HepG2 (cell line): ENCODE measurements at regions not wholly inside any gene's neighbourhood (a gene's known extent, or its start where the extent isn't known, plus 50 kb on each side); places are given as distances from the start of the nearest gene placed in this dataset.

Source experiments
- ATAC-seq: fragments of 200-7000 bp; cut with Tn5 transposase; 3 replicates; pipeline ENCODE4 v1.9.1; 2020; ENCODE audit warnings: mild to moderate bottlenecking, moderate library complexity
- BruUV-seq: library from RNA; stranded (reverse); fragments of 400-500 nt; replicated peaks from 2 replicates; lab custom pipeline; 2021; lab: Mats Ljungman, UMichigan
- CTCF ChIA-PET: fragments of 300-600 bp; formaldehyde crosslinking; extraction: SDS; loops from one replicate; lab custom pipeline; 2021; ENCODE audit warnings: low total read pairs, inconsistent platforms, low intra/inter-chr PET ratio; lab: Yijun Ruan, JAX
- POLR2A ChIA-PET: fragments of 350-600 bp; sonication (Branson Sonifier 250); formaldehyde crosslinking; loops from one replicate; lab custom pipeline; 2020; ENCODE audit warnings: antibody characterized with exemption, inconsistent platforms; lab: Yijun Ruan, JAX
- DNase-seq: peaks from one replicate; pipeline ENCODE4 v3.0.0-alpha.2; 2015; ENCODE audit warnings: low spot score
- FAIRE-seq: peaks from 3 replicates; lab custom pipeline; 2011; peaks lifted over from hg19 to GRCh38; lab: Jason Lieb, UNC
- H2AFZ ChIP-seq: one replicate; pipeline ENCODE4 v1.6.1; 2011; ENCODE audit warnings: low read length, inconsistent platforms
- H3K27ac ChIP-seq: fragments of 300-600 bp; 3 replicates; pipeline ENCODE4 v1.8.0; 2011; ENCODE audit warnings: mixed run types, mild to moderate bottlenecking, mixed read lengths, low read length, inconsistent platforms; ENCODE audit not compliant: insufficient read depth; ENCODE audit errors: extremely low read length
- H3K27me3 ChIP-seq, 2 experiments: fragments of 200-600 bp in 1 of 2; 2 replicates in 1 of 2; 3 replicates in 1 of 2; pipeline versions ENCODE4 v1.6.0 to v1.8.0; 2011; ENCODE audit warnings: low read length in 2 of 2, mild to moderate bottlenecking in 2 of 2, moderate library complexity in 2 of 2, inconsistent platforms in 1 of 2; ENCODE audit not compliant: insufficient read depth in 2 of 2, control insufficient read depth in 1 of 2
- H3K36me3 ChIP-seq, 2 experiments: fragments of 200-600 bp in 1 of 2; replicated peaks in 1 of 2; 2 replicates in 1 of 2; 3 replicates in 1 of 2; pipeline versions ENCODE4 v1.5.1 to v1.8.0; 2011; ENCODE audit warnings: low read length in 2 of 2, inconsistent platforms in 1 of 2; ENCODE audit not compliant: insufficient read depth in 2 of 2, control insufficient read depth in 1 of 2
- H3K4me1 ChIP-seq: 2 replicates; pipeline ENCODE4 v1.5.1; 2012; ENCODE audit warnings: low read length, inconsistent platforms; ENCODE audit not compliant: insufficient read depth
- H3K4me2 ChIP-seq: 2 replicates; pipeline ENCODE4 v1.6.0; 2011; ENCODE audit warnings: low read depth, low read length, inconsistent platforms
- H3K4me3 ChIP-seq, 3 experiments: fragments of 200-600 bp in 1 of 3; sonication (generic), shearing (Covaris generic) in 1 of 3; replicated peaks in 1 of 3; 2 replicates each; pipeline ENCODE4 v1.5.1; 2011 to 2016; ENCODE audit warnings: low read length in 3 of 3, inconsistent platforms in 2 of 3, low read depth in 2 of 3, mild to moderate bottlenecking in 2 of 3, control low read depth in 1 of 3, mixed read lengths in 1 of 3; ENCODE audit not compliant: insufficient read depth in 1 of 3
- H3K79me2 ChIP-seq: one replicate; pipeline ENCODE4 v1.6.1; 2011; ENCODE audit warnings: low read length, inconsistent platforms; ENCODE audit not compliant: insufficient read depth
- H3K9ac ChIP-seq: 2 replicates; pipeline ENCODE4 v1.6.0; 2011; ENCODE audit warnings: mild to moderate bottlenecking, low read depth, low read length, inconsistent platforms; ENCODE audit not compliant: insufficient read depth
- H3K9me3 ChIP-seq: 2 replicates; pipeline ENCODE4 v1.5.1; 2012; ENCODE audit warnings: mild to moderate bottlenecking, low read length
- H4K20me1 ChIP-seq: 2 replicates; pipeline ENCODE4 v1.6.0; 2011; ENCODE audit warnings: inconsistent platforms, mild to moderate bottlenecking, low read length, moderate library complexity; ENCODE audit not compliant: insufficient read depth
- BRCA1 ChIP-seq: sonication (generic); formaldehyde crosslinking; IDR thresholded peaks from 2 replicates; pipeline ENCODE4 v1.4.0; 2020; ENCODE audit warnings: missing genetic modification reagents
- CHCHD3 ChIP-seq: sonication (generic); formaldehyde crosslinking; IDR thresholded peaks from 2 replicates; pipeline ENCODE4 v1.8.0; 2022; ENCODE audit warnings: mild to moderate bottlenecking, missing genetic modification reagents, moderate library complexity
- YEATS2 ChIP-seq: sonication (generic); formaldehyde crosslinking; IDR thresholded peaks from 2 replicates; pipeline ENCODE4 v1.4.0; 2020; ENCODE audit warnings: missing genetic modification reagents, borderline replicate concordance
- ZNF225 ChIP-seq: sonication (generic); formaldehyde crosslinking; IDR thresholded peaks from 2 replicates; pipeline ENCODE4 v1.4.0; 2020; ENCODE audit warnings: mild to moderate bottlenecking, missing genetic modification reagents
- ZNF230 ChIP-seq: sonication (generic); formaldehyde crosslinking; IDR thresholded peaks from 2 replicates; pipeline ENCODE4 v1.4.0; 2020; ENCODE audit warnings: mild to moderate bottlenecking, missing genetic modification reagents
- ZNF34 ChIP-seq: sonication (generic); formaldehyde crosslinking; IDR thresholded peaks from 2 replicates; pipeline ENCODE4 v1.4.0; 2020; ENCODE audit warnings: mild to moderate bottlenecking, missing genetic modification reagents, borderline replicate concordance
- ZNF350 ChIP-seq: sonication (generic); formaldehyde crosslinking; IDR thresholded peaks from 2 replicates; pipeline ENCODE4 v1.4.0; 2020; ENCODE audit warnings: mild to moderate bottlenecking, low read depth, missing genetic modification reagents, borderline replicate concordance
- ZNF451 ChIP-seq: sonication (generic); formaldehyde crosslinking; IDR thresholded peaks from 2 replicates; pipeline ENCODE4 v1.5.0; 2020; ENCODE audit warnings: mild to moderate bottlenecking, missing genetic modification reagents
- ZNF75D ChIP-seq: sonication (generic); formaldehyde crosslinking; IDR thresholded peaks from 2 replicates; pipeline ENCODE4 v1.8.1; 2023; ENCODE audit warnings: missing genetic modification reagents, mild to moderate bottlenecking, borderline replicate concordance
- ZNF766 ChIP-seq: sonication (generic); formaldehyde crosslinking; IDR thresholded peaks from 2 replicates; pipeline ENCODE4 v1.5.0; 2020; ENCODE audit warnings: missing genetic modification reagents, borderline replicate concordance
- ZNF777 ChIP-seq: sonication (generic); formaldehyde crosslinking; IDR thresholded peaks from 2 replicates; pipeline ENCODE4 v1.4.0; 2020; ENCODE audit warnings: missing genetic modification reagents
- ZNF790 ChIP-seq: sonication (generic); formaldehyde crosslinking; IDR thresholded peaks from 2 replicates; pipeline ENCODE4 v1.8.0; 2022; ENCODE audit warnings: missing genetic modification reagents, mild to moderate bottlenecking, borderline replicate concordance
- WGBS: methylation state at CpG from one replicate; pipeline ENCODE4 v1.1.6; 2017; ENCODE audit warnings: low lambda C conversion rate; 5-methylcytosine and 5-hydroxymethylcytosine counted together
- in situ Hi-C: cut with HindIII; loops from 2 replicates; pipeline ENCODE4 v1.10.0; 2017; ENCODE audit warnings: low pct_unique_long_range_greater_than_20kb; ENCODE audit not compliant: extremely low pct_ligation_motif_present
- intact Hi-C: fragments of 100-400 bp; cut with micrococcal nuclease; formaldehyde crosslinking; loops from one replicate; pipeline ENCODE4 v1.10.0; 2022; ENCODE audit not compliant: unreplicated experiment
- TF ChIP-seq, protein P1 (sequence below): conservative IDR thresholded peaks from 2 replicates; pipeline ENCODE4 v1.6.1; 2018; ENCODE audit warnings: missing genetic modification reagents
- TF ChIP-seq, protein P2 (sequence below): sonication (generic); formaldehyde crosslinking; IDR thresholded peaks from 2 replicates; pipeline ENCODE4 v1.8.0; 2022; ENCODE audit warnings: low read depth, missing genetic modification reagents
- TF ChIP-seq, protein P3 (sequence below): sonication (generic); formaldehyde crosslinking; IDR thresholded peaks from 2 replicates; pipeline ENCODE4 v1.9.0; 2021; ENCODE audit warnings: missing genetic modification reagents, mild to moderate bottlenecking, borderline replicate concordance

DNA sequence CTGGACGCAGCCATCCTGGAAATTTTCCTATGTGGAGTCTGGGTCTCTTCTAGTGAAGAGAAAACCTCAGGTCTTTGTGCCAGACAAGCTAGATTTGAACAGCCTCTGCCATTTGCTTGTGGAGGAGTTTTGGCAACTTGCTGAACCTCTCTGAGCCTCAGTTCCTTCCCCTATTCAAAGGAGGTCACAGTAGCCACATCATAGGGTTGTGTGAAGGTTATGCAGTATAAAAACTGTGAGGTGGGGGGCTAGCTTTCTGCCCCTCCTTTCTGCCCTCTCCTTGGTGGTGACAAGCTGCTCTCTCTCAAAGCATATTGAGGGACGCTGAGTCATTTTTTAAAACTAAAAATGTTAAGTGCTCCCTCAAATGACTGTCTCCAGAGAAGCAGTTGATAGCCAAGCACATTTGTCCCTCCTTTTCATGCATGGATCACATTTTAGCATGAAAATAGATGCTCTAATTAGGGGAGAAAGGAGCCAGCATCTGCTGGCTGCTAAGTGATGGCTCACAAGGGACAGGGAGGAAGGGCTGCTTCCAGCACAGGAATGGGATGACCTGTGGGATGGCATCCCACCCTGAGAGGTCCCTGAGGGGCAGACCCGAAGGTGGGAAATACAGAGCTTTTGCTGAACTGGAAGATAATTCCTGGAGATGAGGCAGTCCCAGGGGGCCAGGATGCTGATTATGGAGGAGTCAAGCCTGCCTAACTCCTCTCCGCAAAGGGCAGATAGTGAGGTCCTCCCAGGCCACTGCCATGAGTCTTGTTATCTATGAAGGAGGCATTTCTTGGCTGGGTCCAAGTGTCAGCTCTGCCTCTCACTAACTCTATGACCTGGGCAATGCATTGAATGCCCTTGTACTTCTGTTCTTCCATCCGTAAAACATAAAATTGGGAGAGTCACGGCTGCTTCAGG, 218.8 kb downstream of the RAB11FIP4 start (continued):
- TF ChIP-seq ZNF350 (CRISPR knock-in tag) = no peak
- TF ChIP-seq ZNF75D (CRISPR knock-in tag) = no peak
- TF ChIP-seq BRCA1 = no peak
- no peak for TF ChIP-seq ZNF225 (CRISPR knock-in tag)
- no peak for TF ChIP-seq ZNF230 (CRISPR knock-in tag)
- TF ChIP-seq, protein P1, sequence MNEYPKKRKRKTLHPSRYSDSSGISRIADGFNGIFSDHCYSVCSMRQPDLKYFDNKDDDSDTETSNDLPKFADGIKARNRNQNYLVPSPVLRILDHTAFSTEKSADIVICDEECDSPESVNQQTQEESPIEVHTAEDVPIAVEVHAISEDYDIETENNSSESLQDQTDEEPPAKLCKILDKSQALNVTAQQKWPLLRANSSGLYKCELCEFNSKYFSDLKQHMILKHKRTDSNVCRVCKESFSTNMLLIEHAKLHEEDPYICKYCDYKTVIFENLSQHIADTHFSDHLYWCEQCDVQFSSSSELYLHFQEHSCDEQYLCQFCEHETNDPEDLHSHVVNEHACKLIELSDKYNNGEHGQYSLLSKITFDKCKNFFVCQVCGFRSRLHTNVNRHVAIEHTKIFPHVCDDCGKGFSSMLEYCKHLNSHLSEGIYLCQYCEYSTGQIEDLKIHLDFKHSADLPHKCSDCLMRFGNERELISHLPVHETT (CRISPR knock-in tag) = no peak

DNA sequence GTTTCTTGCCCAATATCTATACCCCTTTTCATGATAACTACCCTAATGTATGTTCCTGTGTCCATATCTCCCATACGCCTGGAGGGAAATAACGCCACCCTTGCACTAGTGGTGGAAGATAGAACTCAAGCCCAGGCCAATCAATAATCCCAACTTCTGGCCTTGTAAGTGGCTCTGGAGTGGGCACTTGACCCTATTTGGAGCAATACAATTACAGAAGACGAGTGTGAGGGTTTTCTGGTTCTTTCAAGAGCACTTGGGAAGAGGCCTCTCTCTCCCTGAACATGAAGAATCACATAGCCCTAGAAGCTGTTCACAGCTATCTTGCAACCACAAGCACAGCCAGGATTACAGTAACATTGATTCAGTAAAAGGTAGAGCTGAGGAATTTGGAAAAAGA, 217.9 kb downstream of the RAB11FIP4 start:
- H2AFZ ChIP-seq = no peak overlapping the region
- ChIA-PET CTCF (no interaction called here), POLR2A (no interaction called here)
- H3K79me2 ChIP-seq = no peaks in the 10 kb centered on the region
- no peak overlapping the region for H3K9ac ChIP-seq
- BruUV-seq = no TSS peak
- no peaks in the 10 kb centered on the region; a peak in 1 of 5 replicates for H3K27me3 ChIP-seq
- no peaks in the 10 kb centered on the region for H3K9me3 ChIP-seq
- WGBS = 29% methylated on average over 3 of the region's 3 CpGs
- no peak overlapping the region for H3K4me3 ChIP-seq
- FAIRE-seq (no peak), DNase-seq (no peak), ATAC-seq (no peak)
- no peaks in the 10 kb centered on the region for H3K4me1 ChIP-seq
- no peak overlapping the region for H3K4me2 ChIP-seq
- in situ Hi-C loops (no loop called here), intact Hi-C loops (no loop called here)
- no peak overlapping the region for H3K27ac ChIP-seq
- H3K36me3 ChIP-seq = no peaks in the 10 kb centered on the region
- no peaks in the 10 kb centered on the region for H4K20me1 ChIP-seq
- TF ChIP-seq ZNF766 (CRISPR knock-in tag) (no peak), YEATS2 (CRISPR knock-in tag) (no peak), ZNF451 (CRISPR knock-in tag) (no peak), CHCHD3 (CRISPR knock-in tag) (no peak), ZNF777 (CRISPR knock-in tag) (no peak), ZNF34 (no peak), ZNF790 (CRISPR knock-in tag) (no peak)
- TF ChIP-seq, protein P2, sequence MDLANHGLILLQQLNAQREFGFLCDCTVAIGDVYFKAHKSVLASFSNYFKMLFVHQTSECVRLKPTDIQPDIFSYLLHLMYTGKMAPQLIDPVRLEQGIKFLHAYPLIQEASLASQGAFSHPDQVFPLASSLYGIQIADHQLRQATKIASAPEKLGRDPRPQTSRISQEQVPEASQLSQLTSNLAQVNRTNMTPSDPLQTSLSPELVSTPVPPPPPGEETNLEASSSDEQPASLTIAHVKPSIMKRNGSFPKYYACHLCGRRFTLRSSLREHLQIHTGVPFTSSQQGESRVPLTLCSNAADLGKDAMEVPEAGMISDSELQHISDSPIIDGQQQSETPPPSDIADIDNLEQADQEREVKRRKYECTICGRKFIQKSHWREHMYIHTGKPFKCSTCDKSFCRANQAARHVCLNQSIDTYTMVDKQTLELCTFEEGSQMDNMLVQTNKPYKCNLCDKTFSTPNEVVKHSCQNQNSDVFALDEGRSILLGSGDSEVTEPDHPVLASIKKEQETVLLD (CRISPR knock-in tag) = no peak
- TF ChIP-seq, protein P3, sequence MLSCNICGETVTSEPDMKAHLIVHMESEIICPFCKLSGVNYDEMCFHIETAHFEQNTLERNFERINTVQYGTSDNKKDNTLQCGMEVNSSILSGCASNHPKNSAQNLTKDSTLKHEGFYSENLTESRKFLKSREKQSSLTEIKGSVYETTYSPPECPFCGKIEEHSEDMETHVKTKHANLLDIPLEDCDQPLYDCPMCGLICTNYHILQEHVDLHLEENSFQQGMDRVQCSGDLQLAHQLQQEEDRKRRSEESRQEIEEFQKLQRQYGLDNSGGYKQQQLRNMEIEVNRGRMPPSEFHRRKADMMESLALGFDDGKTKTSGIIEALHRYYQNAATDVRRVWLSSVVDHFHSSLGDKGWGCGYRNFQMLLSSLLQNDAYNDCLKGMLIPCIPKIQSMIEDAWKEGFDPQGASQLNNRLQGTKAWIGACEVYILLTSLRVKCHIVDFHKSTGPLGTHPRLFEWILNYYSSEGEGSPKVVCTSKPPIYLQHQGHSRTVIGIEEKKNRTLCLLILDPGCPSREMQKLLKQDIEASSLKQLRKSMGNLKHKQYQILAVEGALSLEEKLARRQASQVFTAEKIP = no peak
